Adrenal gland (tissue), 5 donors: ENCODE measurements at regions not wholly inside any gene's neighbourhood (a gene's known extent, or its start where the extent isn't known, plus 50 kb on each side); places are given as distances from the start of the nearest gene placed in this dataset.

Experiments used
- CTCF ChIP-seq, 6 experiments: fragments of 450-650 bp in 4 of 6; fragments of 200-600 bp in 2 of 6; sonication (generic) in 1 of 6; IDR thresholded peaks; 1 replicate in 5 of 6; 2 replicates in 1 of 6; pipeline versions ENCODE4 v1.5.1 to v1.8.0; 2016 to 2021; ENCODE audit warnings: antibody characterized with exemption in 6 of 6, mild to moderate bottlenecking in 2 of 6, moderate library complexity in 1 of 6
- POLR2A ChIP-seq, 2 donors: fragments of 450-650 bp; IDR thresholded peaks; one replicate each; pipeline ENCODE4 v1.6.1; 2017; ENCODE audit warnings: antibody characterized with exemption in 2 of 2, mild to moderate bottlenecking in 2 of 2, moderate library complexity in 1 of 2
- donor health status: DM: no; HTN: no; CAD: no.

- TF ChIP-seq CTCF (IDR thresholded peaks at IDR 0.05) (no peak), POLR2A (IDR thresholded peaks at IDR 0.05) (no peak)
Observed at GRCh38 chr16:77657016-77657415, 65.3 kb upstream of the NUDT7 start.
